HG02870 (cell line): ENCODE measurements at regions not wholly inside any gene's neighbourhood (a gene's known extent, or its start where the extent isn't known, plus 50 kb on each side); places are given as distances from the start of the nearest gene placed in this dataset.

Experiments used
- ATAC-seq: cut with Tn5 transposase; IDR thresholded peaks from one replicate; pipeline ENCODE4 v1.9.1; 2021; ENCODE audit warnings: mild to moderate bottlenecking, moderate library complexity; ENCODE audit not compliant: unreplicated experiment

GRCh38 chr6:88558981-88559380, 392.8 kb upstream of the CNR1 start:
- ATAC-seq: no peak

GRCh38 chr6:88556663-88557062, 390.5 kb upstream of the CNR1 start:
- no peak for ATAC-seq

- no peak for ATAC-seq
Observed at GRCh38 chr6:88548891-88549505, 382.9 kb upstream of the CNR1 start.

DNA sequence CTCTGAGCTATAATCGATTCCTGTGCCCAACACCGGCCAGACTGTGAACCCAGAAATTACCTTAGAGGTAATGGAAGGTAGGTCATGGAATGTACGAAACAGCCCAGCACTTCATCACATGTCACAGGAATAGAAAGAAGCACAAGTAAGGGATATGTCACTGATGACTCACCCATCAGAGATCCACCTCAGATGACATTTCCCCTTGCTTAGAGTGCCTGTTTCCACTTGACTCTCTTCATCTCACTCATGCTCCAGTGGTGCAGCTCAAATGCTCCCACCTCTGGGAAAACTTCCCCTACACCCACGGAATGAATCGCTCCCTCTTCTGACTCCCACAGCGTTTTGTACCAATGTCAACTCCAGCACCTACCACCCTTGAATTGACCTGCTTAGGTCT, 381.6 kb upstream of the CNR1 start:
- ATAC-seq: no peak

GRCh38 chr6:88545991-88546390, 379.8 kb upstream of the CNR1 start:
- ATAC-seq: no peak

- no peak for ATAC-seq
Observed at GRCh38 chr6:88544986-88545612, 379.0 kb upstream of the CNR1 start.

DNA sequence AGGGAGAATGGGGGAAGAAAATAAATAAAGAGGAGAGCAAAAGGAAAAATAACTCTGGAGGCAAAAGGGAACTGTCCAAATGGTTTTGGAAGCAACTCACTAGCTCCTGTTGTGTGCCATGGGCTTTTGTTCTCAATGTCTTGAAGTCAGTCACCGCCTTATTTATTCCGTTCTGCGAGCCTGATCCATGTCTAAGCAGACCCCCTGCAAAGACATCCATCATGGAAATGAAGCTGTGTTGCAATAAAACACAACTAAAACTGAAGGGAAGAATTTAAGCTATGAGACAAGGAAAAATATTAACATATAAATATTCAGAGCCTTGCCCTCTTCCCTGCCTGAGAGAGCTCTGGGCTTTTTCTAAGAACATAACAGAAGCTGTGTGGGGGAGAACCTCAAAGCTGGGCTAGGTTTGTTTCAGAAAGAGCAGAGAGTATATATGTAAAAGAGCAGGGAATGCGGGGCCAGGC, 373.2 kb upstream of the CNR1 start:
- ATAC-seq: no peak

DNA sequence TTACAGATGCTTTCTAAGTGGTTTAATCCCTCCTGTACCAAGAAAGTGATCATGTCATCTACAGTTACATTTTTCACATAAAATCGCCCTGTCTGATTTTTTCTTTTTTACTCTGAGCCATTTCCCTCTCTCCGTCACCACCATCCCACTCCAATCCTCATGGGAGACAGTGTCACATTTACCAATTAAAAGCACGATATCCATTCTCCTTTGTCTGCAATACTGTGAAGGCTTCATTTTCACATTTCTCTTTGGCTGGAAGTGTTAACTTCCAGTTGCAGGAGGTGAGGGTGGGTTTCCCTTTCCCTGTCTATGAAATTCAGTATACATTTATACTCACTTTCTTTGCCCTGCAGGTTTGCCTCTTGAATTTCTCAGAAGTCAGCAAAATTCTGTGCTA, 372.7 kb upstream of the CNR1 start:
- no peak for ATAC-seq

DNA sequence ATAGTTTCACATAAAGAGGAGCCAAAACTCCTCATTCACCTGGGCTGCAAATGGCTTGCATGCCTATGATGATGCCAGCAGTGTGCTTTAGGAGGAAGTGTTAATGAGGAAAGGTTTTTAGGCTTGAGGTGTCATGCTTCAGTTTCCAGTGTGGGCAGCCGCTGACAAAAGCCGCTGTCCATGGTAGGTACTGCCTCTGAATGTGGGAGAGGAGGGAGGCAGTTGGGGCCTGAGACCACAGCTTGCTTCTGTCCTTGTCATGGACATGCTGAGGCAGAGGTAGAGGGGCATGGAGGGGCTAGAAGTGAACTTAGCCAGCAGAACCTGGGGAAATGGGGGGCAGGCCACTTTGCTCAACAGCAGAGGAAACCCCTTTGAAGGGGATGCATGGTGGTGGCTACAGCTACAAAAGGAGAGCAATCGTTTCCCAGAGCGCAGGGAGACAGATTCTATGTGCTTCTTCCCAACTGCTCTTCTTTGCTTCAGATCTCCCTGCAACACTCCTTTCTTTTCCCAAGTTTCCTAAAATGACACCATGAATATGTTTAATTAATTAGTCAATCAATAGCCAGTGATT, 372.1 kb upstream of the CNR1 start:
- no peak for ATAC-seq

DNA sequence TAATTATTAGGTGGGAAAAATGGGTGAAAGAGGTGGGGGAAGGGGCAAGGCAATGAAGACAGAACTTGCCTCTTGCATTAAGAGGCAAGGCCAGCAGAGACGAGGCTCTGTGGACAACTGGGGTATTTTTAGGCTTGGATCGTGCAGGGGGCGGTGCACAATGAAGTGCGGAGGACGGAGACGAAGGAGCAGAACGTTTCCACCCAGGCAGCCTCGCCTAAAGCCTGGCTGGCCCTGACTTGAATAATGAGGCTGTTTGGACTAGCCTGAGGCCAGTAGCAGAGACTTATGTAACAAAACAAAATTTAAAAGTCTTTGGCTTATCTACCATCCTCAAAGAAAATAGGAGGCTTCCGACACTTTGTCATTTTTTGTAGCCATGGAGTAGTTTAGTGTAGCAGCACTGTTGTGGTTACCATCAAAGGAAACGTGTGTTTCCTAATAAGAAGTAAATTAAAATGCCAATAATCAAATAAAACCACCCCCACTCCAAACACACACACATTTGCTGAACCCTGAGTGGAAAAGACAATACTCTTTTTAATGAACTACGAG, 370.0 kb upstream of the CNR1 start:
- no peak for ATAC-seq

DNA sequence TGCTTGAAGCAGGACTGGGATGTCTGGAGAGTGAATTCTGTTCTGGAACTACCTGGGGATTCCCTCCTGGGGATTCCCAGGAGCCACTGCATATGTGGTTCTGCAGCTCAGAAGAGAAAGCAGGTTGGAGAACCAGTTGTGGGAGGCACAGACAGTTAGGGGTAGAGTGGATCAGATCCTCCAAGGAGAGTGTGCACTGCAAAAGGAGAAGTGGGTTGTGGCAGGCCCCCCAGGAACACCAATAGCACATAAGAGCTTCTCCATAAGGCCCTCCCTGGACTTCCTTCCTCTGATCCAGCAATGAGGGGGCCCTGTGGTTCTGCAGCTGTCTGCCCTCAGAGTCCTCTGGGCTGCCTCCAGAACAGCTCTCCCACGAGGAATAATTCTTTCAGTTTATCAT, 369.2 kb upstream of the CNR1 start:
- ATAC-seq: no peak

- ATAC-seq: no peak
Observed at GRCh38 chr6:88532241-88532860, 366.2 kb upstream of the CNR1 start.

- no peak for ATAC-seq
Observed at GRCh38 chr6:88529726-88530125, 363.6 kb upstream of the CNR1 start.

GRCh38 chr6:88520445-88520844, 354.3 kb upstream of the CNR1 start:
- no peak for ATAC-seq

DNA sequence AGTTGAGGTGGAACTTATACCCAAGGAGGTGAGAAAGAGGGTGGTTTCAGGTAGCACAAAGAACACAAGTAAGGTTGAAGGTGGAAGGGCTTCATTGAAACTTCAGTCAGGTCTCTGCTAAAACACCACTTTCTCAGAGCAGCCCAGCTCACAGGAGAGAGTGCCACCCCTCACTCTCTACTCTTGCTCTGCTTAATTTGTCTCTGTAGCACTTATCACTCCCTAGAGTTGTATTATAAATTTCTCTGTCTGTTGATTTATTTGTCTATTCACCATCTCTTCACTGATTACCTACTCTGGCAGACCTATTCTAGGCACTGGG, 353.8 kb upstream of the CNR1 start:
- ATAC-seq: no peak

- no peak for ATAC-seq
Observed at GRCh38 chr6:88519301-88520016, 353.3 kb upstream of the CNR1 start.

- no peak for ATAC-seq
Observed at GRCh38 chr6:88517737-88518136, 351.6 kb upstream of the CNR1 start.

GRCh38 chr6:88513920-88514319, 347.8 kb upstream of the CNR1 start:
- no peak for ATAC-seq

- ATAC-seq: no peak
Observed at GRCh38 chr6:88513471-88513870, 347.3 kb upstream of the CNR1 start.

GRCh38 chr6:88512951-88513350, 346.8 kb upstream of the CNR1 start:
- ATAC-seq: no peak

DNA sequence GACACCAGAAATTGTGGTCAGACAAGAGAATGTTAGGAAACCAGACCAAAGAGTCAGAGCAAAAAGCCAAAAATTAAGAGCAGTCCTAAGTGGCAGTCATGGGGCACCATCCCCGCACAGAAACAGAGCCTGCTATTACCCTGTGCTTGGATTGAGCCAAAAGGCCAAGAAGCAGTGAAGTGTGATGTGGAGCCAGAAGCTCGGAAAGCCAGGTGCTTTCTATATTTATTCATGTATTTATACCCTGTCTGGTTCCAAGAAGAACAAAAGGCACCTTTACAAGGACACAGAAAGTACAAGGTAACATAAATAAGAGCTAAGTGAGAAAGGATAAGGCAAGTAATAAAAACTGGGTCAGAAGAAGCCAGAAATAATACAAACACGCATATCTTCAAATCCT, 336.2 kb upstream of the CNR1 start:
- ATAC-seq: no peak
